Spleen (tissue), 11 donors: ENCODE measurements at regions not wholly inside any gene's neighbourhood (a gene's known extent, or its start where the extent isn't known, plus 50 kb on each side); places are given as distances from the start of the nearest gene placed in this dataset.
"Not testable (repeated sequence)": the region's sequence is repeated elsewhere in the genome, so short reads cannot be mapped to it uniquely, and the experiment has no call there.

ENCODE experiments used
- DNase-seq: peaks from one replicate; pipeline ENCODE4 v3.0.0-alpha.2; 2020
- H3K27ac ChIP-seq, 8 donors: fragments of 200-600 bp; sonication (generic) in 7 of 8; 1 replicate in 4 of 8; 2 replicates in 4 of 8; pipeline versions ENCODE4 v1.5.0 to v1.8.0; 2016 to 2021; ENCODE audit warnings: inconsistent platforms in 4 of 8, mild to moderate bottlenecking in 4 of 8, moderate library complexity in 1 of 8
- H3K27me3 ChIP-seq, 7 donors: fragments of 200-600 bp; sonication (generic) in 6 of 7; replicated peaks in 1 of 7; 1 replicate in 4 of 7; 2 replicates in 3 of 7; pipeline versions ENCODE4 v1.5.0 to v1.8.0; 2016 to 2021; ENCODE audit warnings: inconsistent platforms in 3 of 7, mild to moderate bottlenecking in 1 of 7
- H3K36me3 ChIP-seq, 6 donors: fragments of 200-600 bp; sonication (generic) in 5 of 6; 1 replicate in 4 of 6; 2 replicates in 2 of 6; pipeline versions ENCODE4 v1.5.0 to v1.8.0; 2016 to 2021; ENCODE audit warnings: inconsistent platforms in 2 of 6
- H3K4me1 ChIP-seq, 6 donors: fragments of 200-600 bp; sonication (generic) in 5 of 6; 1 replicate in 3 of 6; 2 replicates in 3 of 6; pipeline versions ENCODE4 v1.5.0 to v1.8.0; 2016 to 2021; ENCODE audit warnings: inconsistent platforms in 3 of 6
- H3K4me3 ChIP-seq, 8 donors: fragments of 200-600 bp; sonication (generic) in 7 of 8; 1 replicate in 4 of 8; 2 replicates in 4 of 8; pipeline versions ENCODE4 v1.5.0 to v1.8.0; 2016 to 2021; ENCODE audit warnings: inconsistent platforms in 4 of 8, mild to moderate bottlenecking in 4 of 8, moderate library complexity in 2 of 8
- H3K9me3 ChIP-seq, 8 donors: fragments of 200-600 bp; sonication (generic) in 7 of 8; 1 replicate in 4 of 8; 2 replicates in 4 of 8; pipeline versions ENCODE4 v1.5.0 to v1.8.0; 2016 to 2021; ENCODE audit warnings: inconsistent platforms in 4 of 8
- POLR2A ChIP-seq, 3 donors: fragments of 450-650 bp; IDR thresholded peaks; one replicate each; pipeline ENCODE4 v1.5.1; 2017; ENCODE audit warnings: antibody characterized with exemption in 3 of 3, mild to moderate bottlenecking in 1 of 3
- POLR2AphosphoS5 ChIP-seq, 3 donors: sonication (generic); formaldehyde crosslinking; IDR thresholded peaks; one replicate each; pipeline ENCODE4 v1.5.1; 2017; ENCODE audit warnings: antibody characterized with exemption in 3 of 3
- WGBS, 5 donors: extraction: QIAGEN DNeasy Blood & Tissue Kit in 3 of 5; methylation state at CpG; one replicate each; pipeline versions ENCODE4 v1.1.5 to v1.1.7; 2013 to 2018; 5-methylcytosine and 5-hydroxymethylcytosine counted together
- intact Hi-C: fragments of 100-400 bp; cut with DNase I; formaldehyde crosslinking; loops from one replicate; pipeline ENCODE4 v1.15.0; 2023; ENCODE audit warnings: low total_unique reads
- TF ChIP-seq, protein P1 (sequence below), 11 experiments: fragments of 200-600 bp in 7 of 11; fragments of 450-650 bp in 4 of 11; sonication (generic) in 4 of 11; IDR thresholded peaks in 8 of 11; conservative IDR thresholded peaks in 3 of 11; 1 replicate in 7 of 11; 2 replicates in 4 of 11; pipeline versions ENCODE4 v1.4.0 to v1.8.0; 2016 to 2021; ENCODE audit warnings: antibody characterized with exemption in 11 of 11, inconsistent platforms in 4 of 11, mild to moderate bottlenecking in 1 of 11
- donor health status: healthy with polysubstance abuse.
- donor health status: DM: no; HTN: no; CAD: no; lungs with moderate emphysema.
- donor health status: DM: no; HTN: no; CAD: no.
- donor health status: Bipolar disorder and iron deficiency.
- donor health status: healthy.
- donor health status: DM: no; HTN: no; CAD: no.
- donor health status: DM: yes; HTN: yes; CAD: no.

DNA sequence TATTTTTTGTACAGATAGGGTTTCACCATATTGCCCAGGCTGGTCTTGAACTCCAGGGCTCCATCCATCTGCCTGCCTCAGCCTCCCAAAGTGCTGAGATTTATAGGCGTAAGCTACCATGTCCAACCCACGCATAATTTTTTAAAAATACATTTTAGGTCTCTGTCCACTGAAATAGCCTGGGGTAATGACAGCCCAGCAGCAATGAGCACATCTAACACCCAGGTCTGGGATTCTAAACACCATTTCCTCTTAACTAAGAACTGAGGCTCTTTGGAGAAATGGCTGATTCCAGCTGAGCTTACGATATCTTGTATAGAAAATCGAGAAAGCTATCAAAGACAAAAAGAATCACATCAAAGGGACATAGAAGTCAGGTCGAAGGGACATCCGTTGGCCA, 245.3 kb downstream of the PARN start:
- no peak overlapping the region for H3K4me3 ChIP-seq
- no peaks in the 10 kb centered on the region for H3K27me3 ChIP-seq
- H3K4me1 ChIP-seq, result no peaks in the 10 kb centered on the region
- intact Hi-C loops, result no loop called here
- DNase-seq, result no peak
- no peaks in the 10 kb centered on the region for H3K9me3 ChIP-seq
- H3K36me3 ChIP-seq, result no peaks in the 10 kb centered on the region
- WGBS, 5 donors, result 85 to 94% (median 93%) methylated on average over 6 of the region's 6 CpGs
- no peak for TF ChIP-seq POLR2A (IDR thresholded peaks at IDR 0.05)
- TF ChIP-seq POLR2AphosphoS5 (IDR thresholded peaks at IDR 0.05), result no peak
- TF ChIP-seq, protein P1, sequence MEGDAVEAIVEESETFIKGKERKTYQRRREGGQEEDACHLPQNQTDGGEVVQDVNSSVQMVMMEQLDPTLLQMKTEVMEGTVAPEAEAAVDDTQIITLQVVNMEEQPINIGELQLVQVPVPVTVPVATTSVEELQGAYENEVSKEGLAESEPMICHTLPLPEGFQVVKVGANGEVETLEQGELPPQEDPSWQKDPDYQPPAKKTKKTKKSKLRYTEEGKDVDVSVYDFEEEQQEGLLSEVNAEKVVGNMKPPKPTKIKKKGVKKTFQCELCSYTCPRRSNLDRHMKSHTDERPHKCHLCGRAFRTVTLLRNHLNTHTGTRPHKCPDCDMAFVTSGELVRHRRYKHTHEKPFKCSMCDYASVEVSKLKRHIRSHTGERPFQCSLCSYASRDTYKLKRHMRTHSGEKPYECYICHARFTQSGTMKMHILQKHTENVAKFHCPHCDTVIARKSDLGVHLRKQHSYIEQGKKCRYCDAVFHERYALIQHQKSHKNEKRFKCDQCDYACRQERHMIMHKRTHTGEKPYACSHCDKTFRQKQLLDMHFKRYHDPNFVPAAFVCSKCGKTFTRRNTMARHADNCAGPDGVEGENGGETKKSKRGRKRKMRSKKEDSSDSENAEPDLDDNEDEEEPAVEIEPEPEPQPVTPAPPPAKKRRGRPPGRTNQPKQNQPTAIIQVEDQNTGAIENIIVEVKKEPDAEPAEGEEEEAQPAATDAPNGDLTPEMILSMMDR (IDR thresholded peaks at IDR 0.05 in 8 of 11, conservative IDR thresholded peaks at IDR 0.05 in 3 of 11), result no peak
- no peak overlapping the region for H3K27ac ChIP-seq

DNA sequence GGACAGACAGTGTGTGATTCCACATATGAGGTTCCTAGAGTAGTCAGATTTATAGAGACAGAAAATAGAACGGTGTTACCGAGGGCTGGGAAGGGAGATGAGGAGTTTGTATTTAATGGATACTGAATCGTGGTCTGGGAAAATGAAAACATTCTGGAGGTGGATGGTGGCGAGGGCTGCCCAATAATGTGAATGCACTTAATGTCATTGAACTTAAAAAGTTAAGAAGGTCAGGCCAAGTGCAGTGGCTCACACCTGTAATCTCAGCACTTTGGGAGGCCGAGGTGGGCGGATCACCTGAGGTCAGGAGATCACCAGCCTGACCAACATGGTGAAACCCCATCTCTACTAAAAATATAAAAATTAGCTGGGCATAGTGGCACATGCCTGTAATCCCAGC, 246.2 kb downstream of the PARN start:
- H3K4me3 ChIP-seq, H3K36me3 ChIP-seq, intact Hi-C loops, DNase-seq, H3K9me3 ChIP-seq, H3K27me3 ChIP-seq, H3K27ac ChIP-seq, H3K4me1 ChIP-seq: not testable (repeated sequence)
- WGBS, 5 donors, result 77 to 98% (median 92%) methylated on average over 6 of the region's 6 CpGs

DNA sequence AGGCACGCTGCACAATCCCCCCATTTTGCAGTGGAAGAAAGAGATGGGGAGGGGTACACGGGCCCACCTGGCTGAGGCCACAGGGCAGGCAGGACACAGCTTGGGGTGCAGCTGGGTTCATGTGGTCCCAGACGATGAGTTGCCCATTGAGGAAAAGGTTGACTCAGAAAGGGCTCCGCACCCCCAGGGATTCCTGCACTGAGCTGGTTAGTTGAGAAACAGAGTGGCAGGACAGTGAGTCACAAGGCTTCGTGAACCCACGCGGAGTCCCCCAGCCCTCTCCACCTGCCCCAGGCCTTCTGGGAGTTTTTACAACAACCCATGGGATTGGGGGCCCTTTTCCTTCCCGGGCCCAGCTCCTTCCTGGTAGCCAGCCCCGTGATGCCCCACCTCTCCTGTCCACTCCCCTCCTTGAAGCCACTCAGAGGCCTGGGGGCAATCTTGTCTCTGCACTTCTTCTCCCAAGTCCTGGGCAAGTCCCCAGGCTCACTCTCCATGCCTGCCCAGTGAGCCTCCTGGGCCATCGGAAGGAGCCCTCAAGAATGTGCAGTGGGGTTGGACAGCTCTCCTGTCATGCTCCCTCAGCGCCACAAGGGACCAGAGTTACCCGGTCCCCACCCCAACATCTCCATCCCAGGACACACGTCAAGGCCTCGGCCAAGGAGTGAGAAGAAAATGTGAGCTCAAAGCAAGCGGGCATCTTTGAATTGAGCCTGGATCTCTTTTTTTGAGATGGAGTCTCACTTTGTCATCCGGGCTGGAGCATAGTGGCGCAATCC, 251.2 kb downstream of the PARN start:
- WGBS, 5 donors, result 82 to 94% (median 91%) methylated on average over 13 to 17 of the region's 17 CpGs
- no peak for TF ChIP-seq POLR2A (IDR thresholded peaks at IDR 0.05)
- TF ChIP-seq, protein P1 (IDR thresholded peaks at IDR 0.05 in 8 of 11, conservative IDR thresholded peaks at IDR 0.05 in 3 of 11), result no peak

DNA sequence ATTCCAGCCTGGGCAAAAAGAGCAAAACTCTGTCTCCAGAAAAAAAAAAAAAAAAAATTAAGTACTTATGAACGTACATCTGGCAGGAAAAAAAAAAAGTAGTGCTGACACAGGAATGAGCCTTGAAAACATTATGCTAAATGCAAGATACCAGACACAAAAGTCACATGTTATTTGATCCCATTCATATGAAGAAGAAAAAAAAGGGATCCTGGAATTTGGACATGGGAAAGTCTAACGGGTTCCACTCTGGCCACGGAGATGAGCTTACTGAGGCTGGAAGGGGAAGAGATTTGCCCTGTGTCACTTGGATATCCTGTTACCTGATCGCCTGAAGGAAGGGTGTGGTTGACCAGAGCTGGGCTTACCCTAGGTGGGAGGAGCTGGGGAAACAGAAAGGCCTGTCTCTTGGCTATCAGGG, 251.9 kb downstream of the PARN start:
- no peak for DNase-seq
- H3K27ac ChIP-seq, result no peak overlapping the region
- no peak overlapping the region for H3K4me3 ChIP-seq
- peaks cover 0 to 6% (median 0%) of the 10 kb centered on the region in 7 donors for H3K27me3 ChIP-seq
- no peaks in the 10 kb centered on the region for H3K4me1 ChIP-seq
- 25 to 54% (median 36%) methylated on average over 4 of the region's 4 CpGs for WGBS, 5 donors
- no peaks in the 10 kb centered on the region for H3K9me3 ChIP-seq
- intact Hi-C loops, result no loop called here
- H3K36me3 ChIP-seq, result no peaks in the 10 kb centered on the region
- TF ChIP-seq POLR2AphosphoS5 (IDR thresholded peaks at IDR 0.05) (no peak), POLR2A (IDR thresholded peaks at IDR 0.05) (no peak)
- TF ChIP-seq, protein P1 (IDR thresholded peaks at IDR 0.05 in 8 of 11, conservative IDR thresholded peaks at IDR 0.05 in 3 of 11), result no peak

More for the DNA sequence above, 251.2 kb downstream of the PARN start:
- Histone ChIP-seq H3K4me3 (no peak overlapping the region), H3K27me3 (peaks cover 0 to 6% (median 0%) of the 10 kb centered on the region in 7 donors), H3K36me3 (no peaks in the 10 kb centered on the region), H3K27ac (no peak overlapping the region), H3K9me3 (no peaks in the 10 kb centered on the region), H3K4me1 (no peaks in the 10 kb centered on the region)
- DNase-seq, result no peak
- intact Hi-C loops, result no loop called here
